Fibroblast of mammary gland (primary cell): ENCODE measurements at regions not wholly inside any gene's neighbourhood (a gene's known extent, or its start where the extent isn't known, plus 50 kb on each side); places are given as distances from the start of the nearest gene placed in this dataset.

ENCODE experiments used
- DNase-seq: peaks from one replicate; pipeline ENCODE4 v3.0.0-alpha.2; 2010; ENCODE audit warnings: low read depth
- H3K4me3 ChIP-seq: 2 replicates; pipeline ENCODE4 v1.5.1; 2011; ENCODE audit warnings: low read depth, mild to moderate bottlenecking, low read length, moderate library complexity; ENCODE audit not compliant: control insufficient read depth
- TF ChIP-seq, protein P1 (sequence below): conservative IDR thresholded peaks from 2 replicates; pipeline ENCODE4 v1.5.1; 2011; ENCODE audit warnings: low read depth, low read length, inconsistent platforms; ENCODE audit not compliant: control insufficient read depth, insufficient read depth

- no peak overlapping the region for H3K4me3 ChIP-seq
- DNase-seq, result no peak
- TF ChIP-seq, protein P1, sequence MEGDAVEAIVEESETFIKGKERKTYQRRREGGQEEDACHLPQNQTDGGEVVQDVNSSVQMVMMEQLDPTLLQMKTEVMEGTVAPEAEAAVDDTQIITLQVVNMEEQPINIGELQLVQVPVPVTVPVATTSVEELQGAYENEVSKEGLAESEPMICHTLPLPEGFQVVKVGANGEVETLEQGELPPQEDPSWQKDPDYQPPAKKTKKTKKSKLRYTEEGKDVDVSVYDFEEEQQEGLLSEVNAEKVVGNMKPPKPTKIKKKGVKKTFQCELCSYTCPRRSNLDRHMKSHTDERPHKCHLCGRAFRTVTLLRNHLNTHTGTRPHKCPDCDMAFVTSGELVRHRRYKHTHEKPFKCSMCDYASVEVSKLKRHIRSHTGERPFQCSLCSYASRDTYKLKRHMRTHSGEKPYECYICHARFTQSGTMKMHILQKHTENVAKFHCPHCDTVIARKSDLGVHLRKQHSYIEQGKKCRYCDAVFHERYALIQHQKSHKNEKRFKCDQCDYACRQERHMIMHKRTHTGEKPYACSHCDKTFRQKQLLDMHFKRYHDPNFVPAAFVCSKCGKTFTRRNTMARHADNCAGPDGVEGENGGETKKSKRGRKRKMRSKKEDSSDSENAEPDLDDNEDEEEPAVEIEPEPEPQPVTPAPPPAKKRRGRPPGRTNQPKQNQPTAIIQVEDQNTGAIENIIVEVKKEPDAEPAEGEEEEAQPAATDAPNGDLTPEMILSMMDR, result no peak
Measured at GRCh38 chr1:36621531-36621930, 138.8 kb upstream of the CSF3R start.

DNA sequence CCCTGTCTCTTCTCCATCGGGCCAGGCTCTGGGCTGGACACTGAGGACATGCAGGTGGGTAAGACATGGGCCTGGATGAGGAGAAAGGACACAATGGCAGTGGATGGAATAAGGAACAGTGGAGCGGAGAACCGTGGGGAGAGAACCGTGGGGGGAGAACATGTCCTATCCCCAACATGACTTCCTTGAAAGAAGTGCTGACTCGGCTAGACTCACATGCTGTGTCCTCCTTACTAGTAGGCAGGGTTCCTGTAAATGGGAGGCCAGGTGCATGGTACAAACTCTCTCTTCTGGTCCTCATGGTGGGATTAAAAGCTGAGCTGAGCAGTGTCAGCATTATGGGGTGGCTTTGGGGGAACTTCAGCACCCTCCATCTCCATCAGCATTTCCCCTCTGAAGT lies 137.4 kb upstream of the CSF3R start:
- no peak for DNase-seq
- H3K4me3 ChIP-seq, result no peak overlapping the region
- TF ChIP-seq, protein P1, result no peak

- H3K4me3 ChIP-seq, result no peak overlapping the region
- no peak for DNase-seq
- TF ChIP-seq, protein P1, result no peak
Measured at GRCh38 chr1:36614991-36615390, 132.3 kb upstream of the CSF3R start.

DNA sequence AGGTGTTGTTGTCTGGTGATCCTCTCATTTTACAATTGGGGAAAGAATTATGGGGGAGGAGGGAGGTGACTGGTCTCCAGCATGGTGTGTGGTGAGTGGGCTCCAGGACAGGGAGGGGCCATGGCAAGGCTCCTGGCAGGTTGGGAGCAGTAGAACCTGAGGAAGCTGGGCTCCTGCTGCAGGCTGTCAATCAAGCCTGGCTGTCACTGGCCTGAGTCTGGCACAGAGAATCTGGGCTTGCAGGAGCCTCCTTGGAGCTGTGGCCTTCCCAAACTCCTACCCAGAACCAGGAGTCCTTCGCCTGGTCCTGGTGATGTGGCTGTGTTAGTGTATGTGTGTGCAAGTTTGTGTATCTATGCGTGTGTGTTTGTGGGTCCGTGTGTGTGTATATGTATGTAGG lies 131.9 kb upstream of the CSF3R start:
- TF ChIP-seq, protein P1, result no peak
- H3K4me3 ChIP-seq, result no peak overlapping the region
- no peak for DNase-seq

- H3K4me3 ChIP-seq, result no peak overlapping the region
- no peak for DNase-seq
- TF ChIP-seq, protein P1, result no peak
Measured at GRCh38 chr1:36613721-36614120, 131.0 kb upstream of the CSF3R start.

GRCh38 chr1:36612881-36613280 lies 130.2 kb upstream of the CSF3R start:
- no peak overlapping the region for H3K4me3 ChIP-seq
- DNase-seq, result no peak
- TF ChIP-seq, protein P1, result no peak

DNA sequence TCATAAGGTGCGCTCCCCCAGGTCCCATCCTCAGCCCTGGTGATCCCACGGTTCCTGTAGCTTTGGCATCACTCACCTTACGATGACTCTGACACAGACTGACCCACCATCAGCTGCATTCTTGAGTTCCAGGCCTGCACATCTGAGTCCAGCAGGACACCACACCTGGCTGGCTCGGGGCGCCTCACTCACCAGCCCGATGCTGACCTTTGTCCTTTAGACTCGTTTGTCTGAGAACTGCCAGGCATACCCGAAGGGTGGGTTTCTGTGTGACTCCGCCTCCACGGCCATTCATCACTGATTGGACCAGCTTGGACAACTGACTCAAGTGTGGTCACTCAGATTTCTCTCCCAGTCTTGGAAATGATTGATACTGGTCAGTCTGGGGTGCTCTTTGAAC lies 129.4 kb upstream of the CSF3R start:
- TF ChIP-seq, protein P1, result no peak
- no peak overlapping the region for H3K4me3 ChIP-seq
- DNase-seq, result no peak
